Memory B cell (primary cell): ENCODE measurements at regions not wholly inside any gene's neighbourhood (a gene's known extent, or its start where the extent isn't known, plus 50 kb on each side); places are given as distances from the start of the nearest gene placed in this dataset.

ENCODE experiments used
- ATAC-seq: fragments of 150-1000 bp; cut with Tn5 transposase; 2 replicates; pipeline ENCODE4 v1.10.0; 2021; ENCODE audit warnings: low read depth, mild to moderate bottlenecking, moderate library complexity
- DNase-seq, 2 donors: peaks; one replicate each; pipeline ENCODE4 v3.0.0; 2022; ENCODE audit warnings: low spot score in 2 of 2
- H3K27ac Mint-ChIP-seq: one replicate; pipeline ENCODE4 v1.8.0; 2022; ENCODE audit warnings: mild to moderate bottlenecking, moderate library complexity, mixed read lengths
- H3K27me3 Mint-ChIP-seq: one replicate; pipeline ENCODE4 v1.8.0; 2022; ENCODE audit warnings: mixed read lengths
- H3K36me3 Mint-ChIP-seq: one replicate; pipeline ENCODE4 v1.8.0; 2022; ENCODE audit warnings: mild to moderate bottlenecking, mixed read lengths
- H3K4me1 Mint-ChIP-seq: one replicate; pipeline ENCODE4 v1.8.0; 2022; ENCODE audit warnings: mixed read lengths
- H3K4me3 Mint-ChIP-seq: one replicate; pipeline ENCODE4 v1.8.0; 2022; ENCODE audit warnings: mild to moderate bottlenecking, moderate library complexity, mixed read lengths
- H3K9me3 Mint-ChIP-seq: one replicate; pipeline ENCODE4 v1.8.0; 2022; ENCODE audit warnings: mixed read lengths

GRCh38 chr3:67278015-67278618 is 280.0 kb downstream of the KBTBD8 start:
- H3K4me1 Mint-ChIP-seq = no peaks in the 10 kb centered on the region
- H3K27ac Mint-ChIP-seq = no peak overlapping the region
- peaks cover 3% of the 10 kb centered on the region for H3K36me3 Mint-ChIP-seq
- no peak for DNase-seq
- no peak for ATAC-seq
- peaks cover 3% of the 10 kb centered on the region for H3K27me3 Mint-ChIP-seq
- no peak overlapping the region for H3K4me3 Mint-ChIP-seq
- H3K9me3 Mint-ChIP-seq = peaks cover 2% of the 10 kb centered on the region

DNA sequence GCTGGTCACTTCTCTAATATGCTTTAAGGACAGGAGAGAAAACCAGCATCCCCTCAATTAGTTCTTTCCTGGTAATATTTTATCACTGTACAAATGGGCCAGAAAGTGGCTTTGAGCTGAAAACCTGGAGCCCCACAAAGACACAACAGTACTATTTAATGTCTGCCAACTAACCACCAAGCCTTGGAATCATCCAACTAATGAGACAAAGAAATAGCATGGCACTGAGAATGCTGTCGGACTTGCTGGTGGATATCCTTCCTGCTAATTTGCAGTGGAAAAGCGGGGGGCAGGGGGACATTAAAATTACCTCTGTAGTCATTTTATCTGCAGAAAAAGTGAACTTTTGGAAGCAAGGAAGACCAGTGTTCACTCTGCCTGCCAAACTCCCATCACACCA is 288.5 kb downstream of the KBTBD8 start:
- DNase-seq (no peak), ATAC-seq (no peak)
- peaks cover 2% of the 10 kb centered on the region for H3K9me3 Mint-ChIP-seq
- H3K36me3 Mint-ChIP-seq = no peaks in the 10 kb centered on the region
- peaks cover 14% of the 10 kb centered on the region for H3K4me1 Mint-ChIP-seq
- H3K27me3 Mint-ChIP-seq = no peaks in the 10 kb centered on the region
- H3K4me3 Mint-ChIP-seq = no peak overlapping the region
- no peak overlapping the region for H3K27ac Mint-ChIP-seq

DNA sequence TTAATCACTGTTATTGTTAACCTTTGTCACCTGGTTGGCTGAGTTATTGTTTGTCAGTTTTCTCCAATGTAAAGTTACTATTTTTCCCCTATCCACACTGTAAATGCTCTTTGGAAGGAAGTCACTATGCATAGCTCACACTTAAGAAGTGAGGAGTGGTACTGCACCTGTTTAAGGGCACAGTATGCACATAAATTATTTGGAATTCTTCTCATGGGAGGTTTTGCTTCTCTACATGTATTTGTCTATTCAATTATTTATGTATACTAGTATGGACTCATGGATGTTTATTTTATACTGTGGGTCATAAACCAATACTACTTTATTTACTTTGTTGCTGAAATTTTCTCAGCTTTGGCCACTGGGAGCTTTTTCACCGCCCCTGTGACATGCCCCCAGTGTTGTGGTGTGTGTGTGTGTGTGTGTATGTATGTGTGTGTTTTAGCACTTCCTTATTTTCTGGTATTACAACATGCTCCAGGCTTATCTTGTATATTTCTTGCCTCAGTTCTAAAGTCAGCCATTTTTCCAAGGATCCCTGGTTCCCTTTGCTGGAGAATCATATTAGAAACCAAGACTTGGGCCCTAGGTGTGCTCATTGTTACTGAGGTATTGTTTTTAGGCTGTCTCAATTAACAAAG is 290.5 kb downstream of the KBTBD8 start:
- Mint-ChIP-seq H3K9me3 (no peaks in the 10 kb centered on the region), H3K27ac (no peak overlapping the region), H3K27me3 (no peaks in the 10 kb centered on the region), H3K4me1 (peaks cover 20% of the 10 kb centered on the region), H3K4me3 (no peak overlapping the region), H3K36me3 (no peaks in the 10 kb centered on the region)
- ATAC-seq = no peak
- no peak for DNase-seq

DNA sequence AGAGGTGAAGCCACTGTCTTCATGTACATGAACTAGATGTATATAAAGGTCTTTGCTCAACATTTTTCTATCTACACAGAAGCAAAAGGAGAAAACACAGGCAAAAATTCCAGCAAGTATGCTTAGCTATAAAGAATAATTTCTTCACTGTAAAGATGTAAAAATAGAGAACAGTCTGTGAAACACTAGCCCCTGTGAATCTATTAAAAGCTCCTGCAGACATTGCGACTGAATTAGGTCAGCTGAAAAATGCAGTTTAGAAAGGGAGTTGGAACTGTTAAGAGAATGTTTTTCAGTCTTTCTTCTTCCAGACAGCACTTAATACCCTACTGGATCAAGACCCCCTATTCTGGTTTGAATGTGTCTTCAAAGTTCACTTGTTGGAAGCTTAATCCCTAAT is 291.5 kb downstream of the KBTBD8 start:
- no peak for ATAC-seq
- Mint-ChIP-seq H3K27ac (no peak overlapping the region), H3K4me1 (peaks cover 20% of the 10 kb centered on the region), H3K4me3 (no peak overlapping the region), H3K36me3 (no peaks in the 10 kb centered on the region), H3K27me3 (no peaks in the 10 kb centered on the region), H3K9me3 (no peaks in the 10 kb centered on the region)
- no peak for DNase-seq

GRCh38 chr3:67290438-67290837 is 292.3 kb downstream of the KBTBD8 start:
- DNase-seq (no peak), ATAC-seq (peak; percentile 75)
- Mint-ChIP-seq H3K4me1 (peaks cover 20% of the 10 kb centered on the region), H3K4me3 (no peak overlapping the region), H3K27ac (no peak overlapping the region), H3K36me3 (no peaks in the 10 kb centered on the region), H3K9me3 (no peaks in the 10 kb centered on the region), H3K27me3 (no peaks in the 10 kb centered on the region)

- peaks cover 20% of the 10 kb centered on the region for H3K4me1 Mint-ChIP-seq
- H3K4me3 Mint-ChIP-seq = no peak overlapping the region
- no peaks in the 10 kb centered on the region for H3K9me3 Mint-ChIP-seq
- no peak for ATAC-seq
- DNase-seq = no peak
- H3K27me3 Mint-ChIP-seq = no peaks in the 10 kb centered on the region
- no peak overlapping the region for H3K27ac Mint-ChIP-seq
- no peaks in the 10 kb centered on the region for H3K36me3 Mint-ChIP-seq
Measured at GRCh38 chr3:67291287-67292252, 293.5 kb downstream of the KBTBD8 start.

DNA sequence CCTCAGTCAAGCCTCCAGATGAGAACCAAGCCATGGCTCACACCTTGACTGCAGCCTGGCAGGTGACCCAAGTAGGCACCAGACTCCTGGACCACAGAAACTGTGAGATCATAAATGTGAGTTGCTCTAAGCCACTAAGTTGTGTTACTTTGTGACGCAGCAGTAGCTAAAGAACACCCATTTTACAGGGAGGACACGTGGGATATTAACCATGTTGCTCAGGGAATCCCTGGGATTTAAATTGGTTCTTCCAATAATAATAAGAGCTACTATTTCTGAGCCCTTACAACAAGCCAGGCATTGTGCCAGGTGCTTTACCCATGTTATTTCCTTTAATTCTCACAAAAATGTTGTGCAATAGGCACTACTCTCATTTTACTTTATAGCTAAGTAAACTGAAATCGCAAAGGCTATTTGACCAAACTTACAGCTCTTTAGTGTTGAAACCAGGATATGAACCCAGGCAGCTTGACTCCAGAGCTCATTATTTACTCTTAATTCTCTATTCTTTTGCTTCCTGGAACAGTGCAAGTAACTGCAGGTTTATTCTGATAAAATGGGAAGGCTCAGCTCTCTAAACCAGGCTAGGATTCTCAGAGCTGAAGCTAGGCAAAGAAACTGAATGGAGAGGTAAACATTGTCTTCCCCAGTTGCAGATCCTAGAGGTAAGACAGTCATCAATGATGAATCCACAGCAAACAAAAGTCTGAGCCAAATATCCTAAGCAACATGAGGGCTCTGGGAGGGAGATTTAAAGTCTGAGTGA is 294.4 kb downstream of the KBTBD8 start:
- H3K27me3 Mint-ChIP-seq = no peaks in the 10 kb centered on the region
- H3K4me3 Mint-ChIP-seq = no peak overlapping the region

DNA sequence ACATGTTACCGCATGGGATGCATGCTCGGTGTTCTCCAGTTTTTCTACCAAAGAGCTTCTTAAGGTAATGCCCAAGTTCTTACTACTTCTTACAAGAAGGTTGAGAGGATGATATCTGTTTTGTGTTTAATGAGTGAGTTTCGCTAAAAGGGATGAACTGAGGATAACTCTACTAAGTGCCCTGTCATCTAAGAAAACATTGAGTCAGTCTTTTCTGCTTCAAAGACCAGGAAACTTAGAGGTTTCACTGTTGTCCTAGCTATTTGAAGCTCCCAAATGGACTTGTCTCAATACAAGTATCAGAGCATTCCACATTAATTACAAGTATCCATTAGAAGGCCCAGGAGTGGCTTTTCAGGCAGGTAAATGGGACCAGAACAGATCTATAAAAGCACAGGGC is 296.2 kb downstream of the KBTBD8 start:
- Mint-ChIP-seq H3K4me1 (peaks cover 14% of the 10 kb centered on the region), H3K27me3 (no peaks in the 10 kb centered on the region), H3K27ac (no peak overlapping the region), H3K36me3 (no peaks in the 10 kb centered on the region), H3K4me3 (no peak overlapping the region), H3K9me3 (no peaks in the 10 kb centered on the region)
- no peak for DNase-seq
- ATAC-seq = no peak

More for the DNA sequence above, 294.4 kb downstream of the KBTBD8 start:
- Mint-ChIP-seq H3K4me1 (peaks cover 20% of the 10 kb centered on the region), H3K27ac (no peak overlapping the region), H3K36me3 (no peaks in the 10 kb centered on the region), H3K9me3 (no peaks in the 10 kb centered on the region)
- DNase-seq = no peak
- no peak for ATAC-seq

DNA sequence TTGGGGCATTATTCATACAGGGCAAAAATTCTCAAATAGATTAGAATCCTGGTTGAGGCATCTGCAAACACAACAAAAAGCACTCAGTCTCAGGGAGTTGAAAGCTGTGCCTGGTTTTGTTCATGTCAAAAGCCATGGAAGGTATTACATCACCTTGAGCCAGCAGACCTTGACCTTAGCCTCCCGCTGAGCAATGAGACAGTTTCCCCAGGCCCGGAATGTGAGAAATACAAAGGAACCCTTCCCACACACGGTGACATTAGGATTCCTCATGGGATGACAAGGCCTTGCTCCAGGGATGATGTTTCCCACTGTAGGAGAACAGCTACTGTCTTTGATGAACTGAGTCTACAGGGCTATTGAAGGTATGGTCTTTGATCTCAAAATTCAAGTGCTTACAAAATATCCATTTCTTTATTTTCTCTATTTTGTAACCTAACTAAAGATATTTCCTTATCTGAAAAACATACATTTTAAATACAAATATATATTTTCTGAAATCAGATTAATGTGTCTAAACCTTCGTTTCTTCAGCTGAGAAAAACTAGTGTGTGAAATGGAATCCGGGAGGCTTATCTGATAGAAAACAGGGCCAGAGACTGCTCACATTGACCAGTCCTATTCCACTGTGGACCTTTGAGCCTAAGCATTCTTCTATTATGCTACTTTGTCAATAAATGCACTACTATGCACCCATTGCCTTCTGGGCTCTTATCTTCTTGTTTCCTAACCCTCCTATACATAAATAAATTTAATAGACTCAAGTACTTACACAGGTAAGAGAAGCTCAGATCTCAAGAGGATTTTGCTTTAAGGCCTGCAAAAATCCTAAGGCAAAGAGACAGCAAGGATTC is 298.2 kb downstream of the KBTBD8 start:
- Mint-ChIP-seq H3K4me1 (peaks cover 7% of the 10 kb centered on the region), H3K4me3 (no peak overlapping the region), H3K9me3 (no peaks in the 10 kb centered on the region), H3K36me3 (no peaks in the 10 kb centered on the region), H3K27ac (no peak overlapping the region), H3K27me3 (no peaks in the 10 kb centered on the region)
- ATAC-seq = no peak
- no peak for DNase-seq

GRCh38 chr3:67297715-67298475 is 299.8 kb downstream of the KBTBD8 start:
- H3K4me1 Mint-ChIP-seq = no peaks in the 10 kb centered on the region
- H3K9me3 Mint-ChIP-seq = no peaks in the 10 kb centered on the region
- H3K36me3 Mint-ChIP-seq = no peaks in the 10 kb centered on the region
- peaks cover 2% of the 10 kb centered on the region for H3K27me3 Mint-ChIP-seq
- H3K4me3 Mint-ChIP-seq = no peak overlapping the region
- DNase-seq (no peak), ATAC-seq (no peak)
- no peak overlapping the region for H3K27ac Mint-ChIP-seq

DNA sequence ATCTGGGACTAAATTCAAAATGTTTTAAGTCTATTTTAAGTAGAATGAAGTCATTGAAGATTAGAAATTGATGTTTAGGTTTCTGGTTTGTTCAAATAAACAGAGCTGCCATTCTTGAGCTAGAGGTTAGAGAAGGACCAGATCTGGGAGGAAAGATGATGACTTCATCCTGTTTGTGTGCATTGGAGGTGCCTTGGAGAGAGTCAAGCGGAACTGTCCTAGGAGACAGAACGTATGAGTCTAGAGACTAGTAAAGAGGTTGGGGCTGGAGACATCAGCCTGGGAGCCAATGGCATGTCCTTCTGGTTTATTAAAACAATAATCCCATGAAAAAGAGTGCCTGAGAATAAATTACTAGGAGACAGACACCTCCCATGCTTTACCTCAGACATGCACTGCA is 303.4 kb downstream of the KBTBD8 start:
- no peak overlapping the region for H3K27ac Mint-ChIP-seq
- H3K4me3 Mint-ChIP-seq = no peak overlapping the region
- no peaks in the 10 kb centered on the region for H3K4me1 Mint-ChIP-seq
- H3K36me3 Mint-ChIP-seq = no peaks in the 10 kb centered on the region
- no peak for ATAC-seq
- no peak for DNase-seq
- H3K27me3 Mint-ChIP-seq = peaks cover 2% of the 10 kb centered on the region
- H3K9me3 Mint-ChIP-seq = no peaks in the 10 kb centered on the region

DNA sequence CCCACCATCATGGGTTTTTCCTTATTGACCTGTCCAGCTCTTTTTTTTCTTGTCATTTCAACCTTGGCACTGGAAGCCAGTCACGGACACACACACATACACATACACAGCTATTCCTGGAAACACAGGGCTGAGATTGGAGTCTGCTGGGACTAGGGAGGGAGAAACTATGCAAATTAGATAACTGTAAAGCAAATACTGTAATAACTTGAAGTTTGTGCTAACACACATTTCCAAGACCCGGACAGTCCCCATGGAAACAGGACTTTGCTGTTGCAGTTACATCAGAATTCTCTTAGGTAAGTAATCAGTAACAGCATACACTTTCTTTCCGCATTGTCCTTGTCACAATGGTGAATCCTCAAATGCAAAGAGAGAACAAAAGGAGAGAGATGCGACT is 304.4 kb downstream of the KBTBD8 start:
- H3K27ac Mint-ChIP-seq = no peak overlapping the region
- H3K4me3 Mint-ChIP-seq = no peak overlapping the region
- H3K4me1 Mint-ChIP-seq = no peaks in the 10 kb centered on the region
- no peaks in the 10 kb centered on the region for H3K36me3 Mint-ChIP-seq
- no peak for ATAC-seq
- DNase-seq = no peak
- peaks cover 2% of the 10 kb centered on the region for H3K27me3 Mint-ChIP-seq
- peaks cover 2% of the 10 kb centered on the region for H3K9me3 Mint-ChIP-seq
